ENCODE measurements at regions not wholly inside any gene's neighbourhood (a gene's known extent, or its start where the extent isn't known, plus 50 kb on each side); places are given as distances from the start of the nearest gene placed in this dataset.
"Not testable (repeated sequence)": the region's sequence is repeated elsewhere in the genome, so short reads cannot be mapped to it uniquely, and the experiment has no call there.

- H3K9me3 Mint-ChIP-seq; H3K4me1 Mint-ChIP-seq (ENCODE audit: low read depth); H3K27me3 Mint-ChIP-seq (ENCODE audit: low read depth); H3K4me3 Mint-ChIP-seq; H3K27ac Mint-ChIP-seq; H3K36me3 Mint-ChIP-seq (ENCODE audit: low read depth): not testable (repeated sequence)
These were observed 94.2 kb upstream of the FSCB start for GRCh38 chr14:44601266-44601665.

GRCh38 chr14:44589180-44589579 lies 82.1 kb upstream of the FSCB start:
- Mint-ChIP-seq H3K4me3 (no peak overlapping the region), H3K27ac (no peak overlapping the region), H3K9me3 (peaks cover 9% of the 10 kb centered on the region), H3K36me3 (ENCODE audit: low read depth) (no peaks in the 10 kb centered on the region), H3K27me3 (ENCODE audit: low read depth) (no peaks in the 10 kb centered on the region), H3K4me1 (ENCODE audit: low read depth) (no peaks in the 10 kb centered on the region)

- no peak overlapping the region for H3K27ac Mint-ChIP-seq
- no peak overlapping the region for H3K4me3 Mint-ChIP-seq
- H3K27me3 Mint-ChIP-seq (ENCODE audit: low read depth) = no peaks in the 10 kb centered on the region
- H3K9me3 Mint-ChIP-seq = peaks cover 18% of the 10 kb centered on the region
- no peaks in the 10 kb centered on the region for H3K4me1 Mint-ChIP-seq (ENCODE audit: low read depth)
- no peaks in the 10 kb centered on the region for H3K36me3 Mint-ChIP-seq (ENCODE audit: low read depth)
These were observed 79.8 kb upstream of the FSCB start for GRCh38 chr14:44586910-44587309.

- H3K4me1 Mint-ChIP-seq (ENCODE audit: low read depth) = no peaks in the 10 kb centered on the region
- peaks cover 17% of the 10 kb centered on the region for H3K9me3 Mint-ChIP-seq
- no peaks in the 10 kb centered on the region for H3K27me3 Mint-ChIP-seq (ENCODE audit: low read depth)
- H3K27ac Mint-ChIP-seq = no peak overlapping the region
- no peaks in the 10 kb centered on the region for H3K36me3 Mint-ChIP-seq (ENCODE audit: low read depth)
- no peak overlapping the region for H3K4me3 Mint-ChIP-seq
These were observed 69.3 kb upstream of the FSCB start for GRCh38 chr14:44576356-44576755.

- H3K9me3 Mint-ChIP-seq = peaks cover 18% of the 10 kb centered on the region
- H3K27me3 Mint-ChIP-seq (ENCODE audit: low read depth) = no peaks in the 10 kb centered on the region
- H3K4me1 Mint-ChIP-seq (ENCODE audit: low read depth) = no peaks in the 10 kb centered on the region
- no peaks in the 10 kb centered on the region for H3K36me3 Mint-ChIP-seq (ENCODE audit: low read depth)
- H3K4me3 Mint-ChIP-seq = no peak overlapping the region
- no peak overlapping the region for H3K27ac Mint-ChIP-seq
These were observed 60.9 kb upstream of the FSCB start for GRCh38 chr14:44567997-44568396.

- no peak overlapping the region for H3K27ac Mint-ChIP-seq
- no peaks in the 10 kb centered on the region for H3K27me3 Mint-ChIP-seq (ENCODE audit: low read depth)
- no peaks in the 10 kb centered on the region for H3K4me1 Mint-ChIP-seq (ENCODE audit: low read depth)
- H3K36me3 Mint-ChIP-seq (ENCODE audit: low read depth) = no peaks in the 10 kb centered on the region
- H3K4me3 Mint-ChIP-seq = no peak overlapping the region
- H3K9me3 Mint-ChIP-seq = peaks cover 15% of the 10 kb centered on the region
These were observed 58.9 kb upstream of the FSCB start for GRCh38 chr14:44565968-44566367.

GRCh38 chr14:44564908-44565307 lies 57.8 kb upstream of the FSCB start:
- Mint-ChIP-seq H3K27me3 (ENCODE audit: low read depth) (no peaks in the 10 kb centered on the region), H3K27ac (no peak overlapping the region), H3K36me3 (ENCODE audit: low read depth) (no peaks in the 10 kb centered on the region)

More at GRCh38 chr14:44564908-44565307, 57.8 kb upstream of the FSCB start:
- Mint-ChIP-seq H3K4me3 (no peak overlapping the region), H3K4me1 (ENCODE audit: low read depth) (no peaks in the 10 kb centered on the region), H3K9me3 (peaks cover 12% of the 10 kb centered on the region)
